Stimulated activated CD4-positive, alpha-beta T cell treated with anti-CD3 and anti-CD28 coated beads, Interleukin-2, amount 100 ng/mL, for 4 hours (primary cell): ENCODE measurements at regions not wholly inside any gene's neighbourhood (a gene's known extent, or its start where the extent isn't known, plus 50 kb on each side); places are given as distances from the start of the nearest gene placed in this dataset.
"Not testable (repeated sequence)": the region's sequence is repeated elsewhere in the genome, so short reads cannot be mapped to it uniquely, and the experiment has no call there.

ENCODE experiments used
- DNase-seq: peaks from one replicate; pipeline ENCODE4 v3.0.0-alpha.2; 2020; ENCODE audit warnings: low read depth

- no peak for DNase-seq
Measured at GRCh38 chr7:127530148-127530547, 55.2 kb downstream of the GCC1 start.

- DNase-seq = no peak
Measured at GRCh38 chr7:127527561-127527960, 57.8 kb downstream of the GCC1 start.

GRCh38 chr7:127525866-127526480 lies 59.4 kb downstream of the GCC1 start:
- no peak for DNase-seq

- DNase-seq = no peak
Measured at GRCh38 chr7:127516320-127516719, 69.1 kb downstream of the GCC1 start.

- no peak for DNase-seq
Measured at GRCh38 chr7:127514499-127514898, 70.9 kb downstream of the GCC1 start.

- no peak for DNase-seq
Measured at GRCh38 chr7:127513311-127513710, 72.1 kb downstream of the GCC1 start.

- no peak for DNase-seq
Measured at GRCh38 chr7:127512663-127513062, 72.7 kb downstream of the GCC1 start.

GRCh38 chr7:127504715-127505114 lies 80.7 kb downstream of the GCC1 start:
- DNase-seq = no peak

- no peak for DNase-seq
Measured at GRCh38 chr7:127501817-127502216, 83.6 kb downstream of the GCC1 start.

GRCh38 chr7:127487381-127487780 lies 94.9 kb upstream of the ZNF800 start:
- DNase-seq = no peak

GRCh38 chr7:127486654-127487053 lies 94.1 kb upstream of the ZNF800 start:
- DNase-seq = no peak

- no peak for DNase-seq
Measured at GRCh38 chr7:127485482-127485881, 93.0 kb upstream of the ZNF800 start.

- DNase-seq = no peak
Measured at GRCh38 chr7:127484954-127485353, 92.4 kb upstream of the ZNF800 start.

GRCh38 chr7:127478461-127478860 lies 86.0 kb upstream of the ZNF800 start:
- DNase-seq = no peak

- no peak for DNase-seq
Measured at GRCh38 chr7:127478024-127478355, 85.5 kb upstream of the ZNF800 start.

GRCh38 chr7:127477295-127478023 lies 85.0 kb upstream of the ZNF800 start:
- DNase-seq = no peak

GRCh38 chr7:127476618-127477017 lies 84.1 kb upstream of the ZNF800 start:
- no peak for DNase-seq

GRCh38 chr7:127474457-127474856 lies 81.9 kb upstream of the ZNF800 start:
- no peak for DNase-seq

GRCh38 chr7:127473409-127473808 lies 80.9 kb upstream of the ZNF800 start:
- DNase-seq = no peak

- no peak for DNase-seq
Measured at GRCh38 chr7:127460077-127460476, 67.6 kb upstream of the ZNF800 start.

- not testable (repeated sequence) for DNase-seq
Measured at GRCh38 chr7:127451258-127451657, 58.8 kb upstream of the ZNF800 start.

GRCh38 chr7:127448566-127448965 lies 56.1 kb upstream of the ZNF800 start:
- DNase-seq = no peak

- peak; percentile 39 for DNase-seq
Measured at GRCh38 chr7:127447326-127447945, 54.9 kb upstream of the ZNF800 start.

GRCh38 chr7:127446842-127447241 lies 54.3 kb upstream of the ZNF800 start:
- DNase-seq = no peak
